GM23338 (cell line): ENCODE measurements at regions not wholly inside any gene's neighbourhood (a gene's known extent, or its start where the extent isn't known, plus 50 kb on each side); places are given as distances from the start of the nearest gene placed in this dataset.

Source experiments
- ATAC-seq: fragments of 200-7000 bp; cut with Tn5 transposase; 3 replicates; pipeline ENCODE4 v1.9.1; 2020
- DNase-seq: peaks from one replicate; pipeline ENCODE4 v3.0.0-alpha.2; 2015; ENCODE audit warnings: low spot score
- H2AFZ ChIP-seq: fragments of 200-600 bp; sonication (generic); 2 replicates; pipeline ENCODE4 v1.8.0; 2016; ENCODE audit warnings: antibody characterized with exemption, mild to moderate bottlenecking, moderate library complexity
- H3F3A ChIP-seq: fragments of 200-600 bp; sonication (generic); replicated peaks from 2 replicates; pipeline ENCODE4 v1.8.0; 2017; ENCODE audit warnings: antibody characterized with exemption, mixed run types, low read depth
- H3K27ac ChIP-seq: fragments of 200-600 bp; sonication (generic); 2 replicates; pipeline ENCODE4 v1.6.1; 2016; ENCODE audit warnings: low read depth
- H3K27me3 ChIP-seq: fragments of 200-600 bp; sonication (generic); 2 replicates; pipeline ENCODE4 v1.8.0; 2016; ENCODE audit warnings: mild to moderate bottlenecking, mixed run types, moderate library complexity; ENCODE audit not compliant: insufficient read depth
- H3K36me3 ChIP-seq: fragments of 200-600 bp; sonication (generic); 2 replicates; pipeline ENCODE4 v1.8.0; 2016; ENCODE audit warnings: mild to moderate bottlenecking; ENCODE audit not compliant: insufficient read depth
- H3K4me1 ChIP-seq: fragments of 200-600 bp; sonication (generic); 2 replicates; pipeline ENCODE4 v1.8.0; 2016; ENCODE audit warnings: mild to moderate bottlenecking, moderate library complexity; ENCODE audit not compliant: insufficient read depth
- H3K4me2 ChIP-seq: fragments of 200-600 bp; sonication (generic); 2 replicates; pipeline ENCODE4 v1.7.1; 2017; ENCODE audit warnings: mixed run types
- H3K4me3 ChIP-seq: fragments of 200-600 bp; sonication (generic); 2 replicates; pipeline ENCODE4 v1.6.1; 2016; ENCODE audit warnings: mixed run types
- H3K79me2 ChIP-seq: fragments of 200-600 bp; sonication (generic); replicated peaks from 2 replicates; pipeline ENCODE4 v1.8.0; 2017; ENCODE audit warnings: mild to moderate bottlenecking; ENCODE audit not compliant: insufficient read depth
- H3K9me2 ChIP-seq: fragments of 200-600 bp; sonication (generic); 2 replicates; pipeline ENCODE4 v1.8.0; 2017; ENCODE audit not compliant: insufficient read depth
- H4K20me1 ChIP-seq: fragments of 200-600 bp; sonication (generic); replicated peaks from 2 replicates; pipeline ENCODE4 v1.8.0; 2017; ENCODE audit warnings: mild to moderate bottlenecking; ENCODE audit not compliant: insufficient read depth
- H3K27ac Mint-ChIP-seq: 2 replicates; pipeline ENCODE4 v1.8.0; 2020; ENCODE audit warnings: inconsistent platforms, mild to moderate bottlenecking, moderate library complexity, mixed read lengths
- H3K27me3 Mint-ChIP-seq: 3 replicates; pipeline ENCODE4 v1.8.0; 2022; ENCODE audit warnings: low read depth, mild to moderate bottlenecking, moderate library complexity, mixed read lengths, inconsistent platforms; ENCODE audit not compliant: insufficient read depth, poor library complexity
- H3K36me3 Mint-ChIP-seq: 3 replicates; pipeline ENCODE4 v1.8.0; 2021; ENCODE audit warnings: low read depth, mild to moderate bottlenecking, inconsistent platforms, moderate library complexity, mixed read lengths
- H3K4me1 Mint-ChIP-seq: 3 replicates; pipeline ENCODE4 v1.8.0; 2020; ENCODE audit warnings: mild to moderate bottlenecking, inconsistent platforms, mixed read lengths
- H3K4me3 Mint-ChIP-seq: 3 replicates; pipeline ENCODE4 v1.8.0; 2021; ENCODE audit warnings: moderate library complexity, mild to moderate bottlenecking, inconsistent platforms, mixed read lengths
- H3K9me3 Mint-ChIP-seq: 3 replicates; pipeline ENCODE4 v1.8.0; 2020; ENCODE audit warnings: moderate library complexity, mild to moderate bottlenecking, inconsistent platforms, mixed read lengths
- CREB1 ChIP-seq: fragments of 250-450 bp; sonication (Bioruptor Pico); IDR thresholded peaks from 2 replicates; pipeline ENCODE4 v1.5.0; 2020; ENCODE audit warnings: low read depth, mild to moderate bottlenecking, moderate library complexity
- CTCF ChIP-seq, 2 experiments: fragments of 200-600 bp in 1 of 2; sonication (generic) in 1 of 2; conservative IDR thresholded peaks; 2 replicates each; pipeline versions ENCODE4 v1.5.1 to v1.6.1; 2016 to 2017; ENCODE audit warnings: antibody characterized with exemption in 2 of 2, low read depth in 2 of 2, mild to moderate bottlenecking in 2 of 2, moderate library complexity in 1 of 2
- EZH2 ChIP-seq: fragments of 200-600 bp; sonication (generic); IDR thresholded peaks from one replicate; pipeline ENCODE4 v1.8.0; 2017; ENCODE audit warnings: antibody characterized with exemption, mild to moderate bottlenecking, low read depth; ENCODE audit not compliant: unreplicated experiment
- EZH2phosphoT487 ChIP-seq: fragments of 200-600 bp; sonication (generic); IDR thresholded peaks from one replicate; pipeline ENCODE4 v1.8.1; 2018; ENCODE audit warnings: antibody characterized with exemption; ENCODE audit not compliant: unreplicated experiment
- JUNB ChIP-seq: IDR thresholded peaks from one replicate; pipeline ENCODE4 v1.6.1; 2016; ENCODE audit warnings: antibody characterized with exemption; ENCODE audit not compliant: unreplicated experiment
- STAT1 ChIP-seq: IDR thresholded peaks from one replicate; pipeline ENCODE4 v1.6.1; 2016; ENCODE audit warnings: antibody characterized with exemption; ENCODE audit not compliant: unreplicated experiment
- ZNF114 ChIP-seq: fragments of 250-450 bp; sonication (Bioruptor Pico); IDR thresholded peaks from 2 replicates; pipeline ENCODE4 v1.5.0; 2020; ENCODE audit warnings: mild to moderate bottlenecking, moderate library complexity
- ZNF331 ChIP-seq: fragments of 250-450 bp; sonication (Bioruptor Pico); IDR thresholded peaks from 2 replicates; pipeline ENCODE4 v1.5.0; 2020; ENCODE audit warnings: low read depth, mild to moderate bottlenecking, moderate library complexity
- TF ChIP-seq, protein P1 (sequence below): IDR thresholded peaks from 2 replicates; pipeline ENCODE4 v1.6.1; 2016; ENCODE audit warnings: antibody characterized with exemption
- TF ChIP-seq, protein P2 (sequence below): IDR thresholded peaks from one replicate; pipeline ENCODE4 v1.6.1; 2018; ENCODE audit warnings: antibody characterized with exemption; ENCODE audit not compliant: unreplicated experiment

GRCh38 chr4:140281828-140282552, 91.5 kb upstream of the SCOC start:
- H3K36me3 Mint-ChIP-seq: no peaks in the 10 kb centered on the region; the same call in 2 of the 3 replicates
- H3K4me1 Mint-ChIP-seq: peaks cover 10% of the 10 kb centered on the region; the same call in 2 of the 3 replicates
- Histone ChIP-seq H3K4me1 (peaks cover 9% of the 10 kb centered on the region), H3K9me2 (no peaks in the 10 kb centered on the region), H3K27ac (no peak overlapping the region), H2AFZ (0 out of 2 replicates have a peak overlapping the region, but pooled peaks have one; percentile 5), H3K79me2 (no peaks in the 10 kb centered on the region), H3K4me2 (no peak overlapping the region), H3K27me3 (no peaks in the 10 kb centered on the region), H3K36me3 (no peaks in the 10 kb centered on the region), H4K20me1 (no peaks in the 10 kb centered on the region), H3F3A (peaks cover 3% of the 10 kb centered on the region), H3K4me3 (no peak overlapping the region)
- ATAC-seq (peak; percentile 45; the same call in 1 of the 3 replicates), DNase-seq (peak; percentile 37)
- TF ChIP-seq STAT1 (no peak), ZNF114 (no peak), CTCF (conservative IDR thresholded peaks at IDR 0.05; ENCODE audit: low read depth in 2 of 2) (peak; percentile 44 to 59)
- H3K9me3 Mint-ChIP-seq: peaks cover 11% of the 10 kb centered on the region; the same call in 2 of the 3 replicates
- H3K27ac Mint-ChIP-seq: no peak overlapping the region
- H3K4me3 Mint-ChIP-seq: no peak overlapping the region
- peaks cover 1% of the 10 kb centered on the region for H3K27me3 Mint-ChIP-seq

GRCh38 chr4:140277576-140277975, 95.9 kb upstream of the SCOC start:
- Mint-ChIP-seq H3K4me3 (no peak overlapping the region), H3K9me3 (peaks cover 11% of the 10 kb centered on the region; the same call in 2 of the 3 replicates), H3K27me3 (peaks cover 1% of the 10 kb centered on the region), H3K4me1 (peaks cover 14% of the 10 kb centered on the region; the same call in 2 of the 3 replicates), H3K36me3 (no peaks in the 10 kb centered on the region; the same call in 2 of the 3 replicates), H3K27ac (no peak overlapping the region)
- Histone ChIP-seq H4K20me1 (no peaks in the 10 kb centered on the region), H3K4me3 (no peak overlapping the region), H3K27me3 (no peaks in the 10 kb centered on the region), H3K4me2 (no peak overlapping the region), H3K4me1 (peaks cover 15% of the 10 kb centered on the region), H2AFZ (no peak overlapping the region), H3K9me2 (no peaks in the 10 kb centered on the region), H3K79me2 (no peaks in the 10 kb centered on the region), H3F3A (no peaks in the 10 kb centered on the region), H3K27ac (no peak overlapping the region), H3K36me3 (no peaks in the 10 kb centered on the region)
- no peak for TF ChIP-seq ZNF331 (CRISPR knock-in tag)
- no peak for TF ChIP-seq EZH2phosphoT487
- TF ChIP-seq CREB1 (CRISPR knock-in tag): no peak
- ATAC-seq (no peak), DNase-seq (no peak)

GRCh38 chr4:140271553-140271952, 101.9 kb upstream of the SCOC start:
- Histone ChIP-seq H3K4me1 (peaks cover 12% of the 10 kb centered on the region), H3F3A (no peaks in the 10 kb centered on the region), H3K4me3 (no peak overlapping the region), H3K79me2 (no peaks in the 10 kb centered on the region), H3K27me3 (no peaks in the 10 kb centered on the region), H3K4me2 (no peak overlapping the region), H4K20me1 (no peaks in the 10 kb centered on the region), H3K9me2 (no peaks in the 10 kb centered on the region), H3K36me3 (no peaks in the 10 kb centered on the region), H3K27ac (no peak overlapping the region), H2AFZ (no peak overlapping the region)
- Mint-ChIP-seq H3K36me3 (no peaks in the 10 kb centered on the region), H3K9me3 (no peaks in the 10 kb centered on the region), H3K27ac (no peak overlapping the region), H3K27me3 (peaks cover 6% of the 10 kb centered on the region), H3K4me1 (peaks cover 14% of the 10 kb centered on the region), H3K4me3 (no peak overlapping the region)
- ATAC-seq (no peak), DNase-seq (no peak)
- TF ChIP-seq CTCF (conservative IDR thresholded peaks at IDR 0.05; ENCODE audit: low read depth in 2 of 2) (no peak), CREB1 (CRISPR knock-in tag) (no peak), ZNF114 (no peak), JUNB (no peak), EZH2 (no peak)
- TF ChIP-seq, protein P1, sequence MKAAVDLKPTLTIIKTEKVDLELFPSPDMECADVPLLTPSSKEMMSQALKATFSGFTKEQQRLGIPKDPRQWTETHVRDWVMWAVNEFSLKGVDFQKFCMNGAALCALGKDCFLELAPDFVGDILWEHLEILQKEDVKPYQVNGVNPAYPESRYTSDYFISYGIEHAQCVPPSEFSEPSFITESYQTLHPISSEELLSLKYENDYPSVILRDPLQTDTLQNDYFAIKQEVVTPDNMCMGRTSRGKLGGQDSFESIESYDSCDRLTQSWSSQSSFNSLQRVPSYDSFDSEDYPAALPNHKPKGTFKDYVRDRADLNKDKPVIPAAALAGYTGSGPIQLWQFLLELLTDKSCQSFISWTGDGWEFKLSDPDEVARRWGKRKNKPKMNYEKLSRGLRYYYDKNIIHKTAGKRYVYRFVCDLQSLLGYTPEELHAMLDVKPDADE: no peak
- TF ChIP-seq, protein P2, sequence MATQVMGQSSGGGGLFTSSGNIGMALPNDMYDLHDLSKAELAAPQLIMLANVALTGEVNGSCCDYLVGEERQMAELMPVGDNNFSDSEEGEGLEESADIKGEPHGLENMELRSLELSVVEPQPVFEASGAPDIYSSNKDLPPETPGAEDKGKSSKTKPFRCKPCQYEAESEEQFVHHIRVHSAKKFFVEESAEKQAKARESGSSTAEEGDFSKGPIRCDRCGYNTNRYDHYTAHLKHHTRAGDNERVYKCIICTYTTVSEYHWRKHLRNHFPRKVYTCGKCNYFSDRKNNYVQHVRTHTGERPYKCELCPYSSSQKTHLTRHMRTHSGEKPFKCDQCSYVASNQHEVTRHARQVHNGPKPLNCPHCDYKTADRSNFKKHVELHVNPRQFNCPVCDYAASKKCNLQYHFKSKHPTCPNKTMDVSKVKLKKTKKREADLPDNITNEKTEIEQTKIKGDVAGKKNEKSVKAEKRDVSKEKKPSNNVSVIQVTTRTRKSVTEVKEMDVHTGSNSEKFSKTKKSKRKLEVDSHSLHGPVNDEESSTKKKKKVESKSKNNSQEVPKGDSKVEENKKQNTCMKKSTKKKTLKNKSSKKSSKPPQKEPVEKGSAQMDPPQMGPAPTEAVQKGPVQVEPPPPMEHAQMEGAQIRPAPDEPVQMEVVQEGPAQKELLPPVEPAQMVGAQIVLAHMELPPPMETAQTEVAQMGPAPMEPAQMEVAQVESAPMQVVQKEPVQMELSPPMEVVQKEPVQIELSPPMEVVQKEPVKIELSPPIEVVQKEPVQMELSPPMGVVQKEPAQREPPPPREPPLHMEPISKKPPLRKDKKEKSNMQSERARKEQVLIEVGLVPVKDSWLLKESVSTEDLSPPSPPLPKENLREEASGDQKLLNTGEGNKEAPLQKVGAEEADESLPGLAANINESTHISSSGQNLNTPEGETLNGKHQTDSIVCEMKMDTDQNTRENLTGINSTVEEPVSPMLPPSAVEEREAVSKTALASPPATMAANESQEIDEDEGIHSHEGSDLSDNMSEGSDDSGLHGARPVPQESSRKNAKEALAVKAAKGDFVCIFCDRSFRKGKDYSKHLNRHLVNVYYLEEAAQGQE: no peak
